SIG-M5 treated with dmso at 0.1 percent for 504 hours (cell line): ENCODE measurements at regions not wholly inside any gene's neighbourhood (a gene's known extent, or its start where the extent isn't known, plus 50 kb on each side); places are given as distances from the start of the nearest gene placed in this dataset.

ENCODE experiments used
- DNase-seq: peaks from one replicate; lab custom pipeline; 2025; ENCODE audit not compliant: unreplicated experiment; lab: John Stamatoyannopoulos, UW

DNA sequence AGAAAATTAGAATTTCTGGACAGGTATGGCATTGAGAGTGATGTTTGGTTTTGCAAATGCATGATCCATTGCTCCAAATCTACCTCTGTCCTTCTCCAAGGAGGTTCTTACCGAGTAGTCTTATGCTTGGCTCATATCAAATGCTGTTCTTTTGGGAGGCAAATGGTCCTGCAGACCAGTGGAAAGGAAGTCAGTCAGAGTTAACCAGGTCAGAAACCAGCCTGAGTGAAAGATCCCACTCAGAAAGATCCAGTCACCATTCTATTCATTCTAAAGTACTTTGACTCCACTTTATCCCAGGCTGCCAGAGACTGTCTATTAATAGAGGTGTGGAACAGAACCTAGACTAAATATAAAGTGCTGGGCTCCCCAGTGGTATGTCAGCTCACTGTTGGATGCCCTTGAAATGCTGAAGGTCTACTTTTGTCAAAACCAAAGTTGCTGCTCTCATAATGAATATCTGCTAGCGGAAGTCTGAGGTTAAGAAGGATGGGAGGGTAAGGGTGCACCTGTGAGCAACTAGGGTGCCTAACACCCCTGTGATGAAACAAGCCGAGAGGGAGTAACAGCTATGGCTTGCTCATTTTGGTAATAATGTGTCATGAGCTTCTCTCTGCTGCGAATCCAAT, 302.2 kb downstream of the ZNF608 start:
- DNase-seq = no peak

- no peak for DNase-seq
Observed at GRCh38 chr5:124440471-124440870, 306.0 kb downstream of the ZNF608 start.

- no peak for DNase-seq
Observed at GRCh38 chr5:124439609-124440008, 306.8 kb downstream of the ZNF608 start.

DNA sequence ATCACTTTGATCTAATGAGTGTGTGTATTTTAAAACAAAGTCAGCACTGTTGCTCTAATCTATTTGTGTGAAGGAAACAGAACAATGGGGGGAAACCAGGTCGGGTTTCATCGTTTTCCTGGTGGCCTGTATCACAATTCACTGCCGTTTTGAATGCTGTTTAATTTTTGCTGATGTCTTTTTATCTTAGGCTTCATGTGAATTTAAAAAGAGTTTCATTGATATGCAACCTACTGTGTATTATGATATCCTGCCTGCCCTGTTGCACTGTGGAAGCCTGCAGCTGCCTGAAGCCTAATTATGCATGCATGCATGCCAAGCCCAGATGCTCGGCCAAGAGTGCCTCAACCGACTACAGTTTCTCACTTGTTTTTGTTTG, 307.5 kb downstream of the ZNF608 start:
- DNase-seq = no peak

DNA sequence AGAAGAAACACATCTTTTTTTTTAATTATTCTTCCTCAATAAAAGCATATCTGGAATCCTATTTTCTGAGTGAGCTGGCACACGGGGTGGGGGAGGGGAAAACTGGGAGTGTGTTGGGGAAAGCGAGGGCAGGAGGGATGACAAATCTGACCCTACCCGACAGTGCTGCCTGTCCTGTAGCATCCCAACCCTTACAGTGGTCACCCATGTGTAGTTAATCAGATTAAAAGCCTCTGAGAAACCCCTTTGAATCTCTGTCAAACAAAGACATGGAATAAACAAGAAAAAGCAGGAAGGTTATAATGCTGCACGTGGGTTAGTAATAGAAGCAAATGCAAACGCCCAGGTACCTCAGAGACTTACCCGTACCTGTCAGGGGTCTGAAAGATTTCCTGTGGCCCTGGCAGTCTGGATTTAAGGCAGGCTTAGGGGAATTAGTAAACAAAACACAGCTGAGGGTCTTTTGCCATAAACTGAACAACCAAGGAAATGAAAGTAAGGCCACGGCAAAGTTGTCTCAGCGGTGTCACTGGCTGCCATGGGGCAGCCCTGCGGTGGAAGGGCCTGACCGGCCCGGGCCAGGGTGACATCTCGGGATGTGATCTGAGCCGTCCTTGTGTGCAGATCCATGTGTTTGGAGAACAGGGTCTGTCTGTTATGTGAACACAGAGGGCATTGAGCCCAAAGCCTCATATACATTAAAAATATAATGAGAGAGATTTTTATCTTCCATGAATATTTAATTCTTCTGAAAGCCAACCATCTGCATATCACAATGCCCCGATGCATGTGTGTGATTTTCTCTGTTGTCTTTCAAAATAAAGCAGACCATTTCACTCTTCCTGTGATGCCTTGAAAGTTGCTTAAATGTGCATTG, 308.2 kb downstream of the ZNF608 start:
- no peak for DNase-seq

- no peak for DNase-seq
Observed at GRCh38 chr5:124436294-124436693, 310.1 kb downstream of the ZNF608 start.

GRCh38 chr5:124433170-124433569, 313.3 kb downstream of the ZNF608 start:
- DNase-seq = no peak

- DNase-seq = no peak
Observed at GRCh38 chr5:124421584-124421983, 324.9 kb downstream of the ZNF608 start.

DNA sequence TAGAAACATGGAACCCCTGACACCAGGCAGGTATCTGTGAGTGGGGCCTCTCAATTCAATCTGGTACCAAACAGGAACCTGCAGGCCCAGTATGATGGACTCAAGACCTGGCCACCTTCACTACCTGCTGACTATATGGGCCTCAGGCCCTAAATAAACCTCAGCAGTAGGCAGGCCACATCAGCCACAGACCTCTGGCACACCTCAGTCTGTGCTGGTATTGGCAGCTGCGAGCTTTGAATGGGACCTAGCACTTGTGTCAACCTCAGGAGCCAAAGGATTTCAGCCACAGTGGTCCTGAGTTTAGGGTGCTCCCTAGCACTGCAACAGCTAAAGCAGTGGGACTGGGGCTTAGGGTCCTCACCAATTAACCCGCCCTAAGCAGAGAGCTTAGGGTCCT, 325.5 kb downstream of the ZNF608 start:
- DNase-seq = no peak

DNA sequence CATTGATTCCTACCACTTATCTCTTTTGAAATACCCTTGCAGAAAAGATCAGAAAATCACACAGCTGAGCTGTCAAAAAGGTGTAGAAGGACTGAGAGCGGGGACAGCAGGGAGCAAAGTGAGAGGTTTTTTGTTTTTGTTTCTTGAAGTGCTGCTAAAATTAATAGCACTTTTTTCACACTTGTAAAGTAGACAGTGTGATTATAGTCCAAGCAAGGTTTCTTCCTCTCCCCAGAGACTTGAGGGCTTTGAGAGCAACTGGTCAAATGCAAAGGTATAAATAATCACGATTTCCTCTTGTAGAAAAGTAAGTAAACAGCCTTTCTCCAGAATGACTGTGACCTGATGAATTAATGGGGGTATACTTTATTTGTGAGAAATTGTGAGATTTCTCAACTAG, 326.9 kb downstream of the ZNF608 start:
- DNase-seq = no peak

DNA sequence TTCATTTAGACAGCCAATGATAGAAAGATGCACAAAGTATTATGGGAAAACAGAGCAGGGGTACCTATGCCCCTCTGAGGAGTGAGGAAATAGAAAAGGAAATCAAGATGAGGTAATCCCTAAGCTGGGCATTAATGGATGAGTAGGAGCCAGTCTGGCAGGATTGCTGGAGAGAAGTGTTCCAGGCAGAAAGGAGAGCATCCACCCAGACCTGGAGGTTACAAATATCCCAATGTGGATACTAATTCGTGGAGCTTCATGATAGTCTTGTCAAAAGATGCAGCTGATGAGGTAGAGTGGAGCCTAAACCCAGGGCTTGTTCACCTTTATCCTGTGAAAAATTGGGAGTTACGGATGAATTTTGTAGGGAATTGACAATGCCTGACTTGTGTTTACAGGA, 328.0 kb downstream of the ZNF608 start:
- DNase-seq = no peak

- no peak for DNase-seq
Observed at GRCh38 chr5:124417196-124417595, 329.2 kb downstream of the ZNF608 start.

- DNase-seq = no peak
Observed at GRCh38 chr5:124416627-124417026, 329.8 kb downstream of the ZNF608 start.

GRCh38 chr5:124414973-124415372, 331.5 kb downstream of the ZNF608 start:
- no peak for DNase-seq

- no peak for DNase-seq
Observed at GRCh38 chr5:124410539-124411488, 335.6 kb downstream of the ZNF608 start.

DNA sequence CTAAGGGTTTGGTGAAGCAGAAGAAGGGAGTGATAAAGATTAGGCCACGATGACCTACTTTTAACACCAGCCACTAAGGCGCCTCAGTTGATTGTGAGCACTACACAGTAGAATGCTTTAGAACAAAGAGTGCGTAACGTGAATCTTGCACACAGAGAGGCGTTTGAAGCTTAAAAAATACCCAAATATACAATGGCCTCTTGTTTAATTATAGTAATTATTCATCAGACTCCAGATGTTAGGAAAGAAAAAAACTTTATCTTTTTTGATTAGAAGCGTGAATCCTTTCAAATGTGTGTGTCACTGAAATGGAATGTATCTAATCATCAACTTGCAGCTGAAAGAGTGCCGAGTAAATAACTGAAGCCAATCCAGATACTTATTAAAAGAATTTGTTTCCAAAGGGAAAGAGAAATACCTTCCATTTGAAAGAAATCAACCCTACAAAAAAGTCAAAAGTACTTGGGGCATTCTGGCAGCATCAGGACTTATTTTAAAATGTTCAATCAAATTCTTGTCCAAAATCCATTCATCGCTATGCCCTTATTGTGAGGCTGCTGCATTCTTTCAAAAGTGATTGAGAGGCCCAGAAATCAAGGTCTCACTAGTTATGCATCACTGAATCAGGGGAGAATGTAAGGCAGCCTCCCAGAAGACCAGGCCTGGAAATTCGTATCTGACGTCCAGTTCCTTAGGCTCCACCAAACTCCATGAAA, 337.5 kb downstream of the ZNF608 start:
- DNase-seq = no peak

- DNase-seq = no peak
Observed at GRCh38 chr5:124404796-124405195, 341.6 kb downstream of the ZNF608 start.

DNA sequence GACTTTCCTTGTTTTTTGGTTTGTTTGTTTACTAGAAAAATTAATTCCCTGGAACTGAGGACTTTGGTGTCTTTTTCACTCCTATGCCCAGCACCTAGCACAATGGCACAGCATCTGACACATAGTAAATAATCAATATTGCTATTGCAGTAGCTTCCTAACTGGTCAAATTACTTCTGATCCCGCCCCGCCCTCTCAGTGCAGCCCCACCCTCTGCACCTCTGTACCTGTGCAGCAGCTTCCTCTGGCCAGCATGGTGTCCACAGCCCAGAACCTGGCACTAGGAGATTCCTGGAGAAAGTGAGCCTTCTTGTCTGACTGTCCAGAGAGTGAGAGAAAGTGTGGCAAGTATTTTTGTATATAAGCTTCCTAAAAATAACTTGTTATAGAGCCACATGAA, 343.2 kb downstream of the ZNF608 start:
- no peak for DNase-seq

- DNase-seq = no peak
Observed at GRCh38 chr5:124402144-124402581, 344.3 kb downstream of the ZNF608 start.

- no peak for DNase-seq
Observed at GRCh38 chr5:124401476-124402143, 344.8 kb downstream of the ZNF608 start.
